ENCODE measurements at regions not wholly inside any gene's neighbourhood (a gene's known extent, or its start where the extent isn't known, plus 50 kb on each side); places are given as distances from the start of the nearest gene placed in this dataset.
"Not testable (repeated sequence)": the region's sequence is repeated elsewhere in the genome, so short reads cannot be mapped to it uniquely, and the experiment has no call there.

- DNase-seq (ENCODE audit: low read depth), result no peak
Measured at GRCh38 chr12:131547555-131547954, 163.3 kb upstream of the SFSWAP start.

DNA sequence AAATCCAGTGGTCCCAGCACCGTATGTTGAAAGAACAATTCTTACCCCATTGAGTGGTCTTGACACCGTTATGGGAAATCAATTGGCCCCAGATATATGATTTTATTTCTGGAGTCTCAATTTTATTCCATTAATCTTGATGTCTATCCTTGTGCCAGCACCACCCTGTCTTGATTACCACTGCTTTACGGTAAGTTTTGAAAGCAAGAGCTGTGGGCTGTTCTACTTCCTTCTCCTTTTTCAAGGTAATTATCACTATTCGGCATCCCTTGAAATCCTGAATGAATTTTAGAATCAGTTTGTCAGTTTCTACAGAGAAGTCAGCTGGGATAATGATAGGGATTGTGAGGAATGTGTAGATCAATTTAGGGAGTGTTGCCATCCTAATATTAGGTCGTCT is 160.8 kb upstream of the SFSWAP start:
- no peak for DNase-seq (ENCODE audit: low read depth)

DNA sequence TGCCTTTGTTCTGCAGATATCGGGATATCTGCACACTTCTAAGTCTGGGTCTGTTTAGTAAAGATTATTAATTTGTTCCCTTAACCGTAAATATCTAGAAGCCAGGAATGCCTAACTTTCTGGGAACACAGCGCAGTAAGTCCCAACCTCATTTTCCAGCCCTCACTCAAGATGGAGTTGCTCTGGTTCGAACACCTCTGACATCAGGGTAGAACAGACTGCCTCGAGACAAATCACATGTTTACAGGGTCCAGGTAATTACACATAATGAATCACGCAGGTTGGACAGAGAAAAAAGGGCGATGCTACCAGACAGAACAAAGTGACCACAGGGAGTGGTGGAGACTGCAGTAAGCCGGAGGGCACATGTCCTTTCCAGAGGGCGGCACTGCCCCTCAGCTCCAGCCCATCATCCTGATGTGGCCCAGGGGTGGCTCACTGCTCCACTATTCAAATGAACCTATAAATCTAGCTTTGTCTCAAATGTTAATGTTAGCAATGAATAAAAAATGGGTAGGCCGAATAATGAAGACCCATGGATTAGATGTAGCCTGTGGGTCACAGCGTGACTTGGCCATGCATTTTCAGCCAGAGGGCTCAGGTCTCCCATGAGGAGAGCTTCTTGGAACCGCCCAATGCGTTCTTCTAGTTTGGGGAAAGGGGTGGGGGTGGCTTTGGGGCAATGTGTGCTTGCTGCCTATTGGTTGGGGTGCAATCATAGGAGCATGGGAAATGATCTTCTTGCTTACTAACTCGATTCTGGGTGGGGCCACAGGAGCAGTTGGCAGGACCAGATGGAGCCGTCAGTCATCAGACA is 159.0 kb upstream of the SFSWAP start:
- DNase-seq (ENCODE audit: low read depth), result no peak

GRCh38 chr12:131552492-131552863 is 158.4 kb upstream of the SFSWAP start:
- no peak for DNase-seq (ENCODE audit: low read depth)

DNA sequence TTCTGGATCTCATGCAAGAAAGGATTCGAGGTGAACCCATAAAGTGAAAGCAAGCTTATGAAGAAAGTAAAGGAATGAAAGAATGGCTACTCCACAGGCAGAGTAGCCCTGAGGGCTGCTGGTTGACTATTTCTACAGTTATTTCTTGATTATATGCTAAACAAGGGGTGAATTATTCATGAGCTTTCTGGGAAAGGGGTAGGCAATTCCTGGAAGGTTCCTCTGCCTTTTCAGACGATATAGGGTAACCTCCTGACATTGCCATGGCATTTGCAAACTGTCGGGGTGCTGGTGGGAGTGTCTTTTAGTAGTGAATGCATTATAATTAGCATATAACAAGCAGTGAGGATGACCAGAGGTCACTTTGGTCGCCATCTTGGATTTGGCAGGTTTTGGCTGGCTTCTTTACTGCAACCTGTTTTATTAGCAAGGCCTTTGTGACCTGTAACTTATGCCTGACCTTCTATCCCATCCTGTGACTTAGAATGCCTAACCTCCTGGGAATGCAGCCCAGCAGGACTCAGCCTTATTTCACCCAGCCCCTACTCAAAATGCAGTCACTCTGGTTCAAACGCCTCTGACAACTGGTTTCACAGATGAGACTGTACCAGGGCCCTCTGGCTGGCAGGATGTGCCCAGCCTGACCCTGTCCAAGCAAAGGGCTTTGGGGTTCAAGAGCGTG is 157.7 kb upstream of the SFSWAP start:
- DNase-seq (ENCODE audit: low read depth), result no peak

GRCh38 chr12:131555197-131555846 is 155.6 kb upstream of the SFSWAP start:
- DNase-seq (ENCODE audit: low read depth), result no peak

DNA sequence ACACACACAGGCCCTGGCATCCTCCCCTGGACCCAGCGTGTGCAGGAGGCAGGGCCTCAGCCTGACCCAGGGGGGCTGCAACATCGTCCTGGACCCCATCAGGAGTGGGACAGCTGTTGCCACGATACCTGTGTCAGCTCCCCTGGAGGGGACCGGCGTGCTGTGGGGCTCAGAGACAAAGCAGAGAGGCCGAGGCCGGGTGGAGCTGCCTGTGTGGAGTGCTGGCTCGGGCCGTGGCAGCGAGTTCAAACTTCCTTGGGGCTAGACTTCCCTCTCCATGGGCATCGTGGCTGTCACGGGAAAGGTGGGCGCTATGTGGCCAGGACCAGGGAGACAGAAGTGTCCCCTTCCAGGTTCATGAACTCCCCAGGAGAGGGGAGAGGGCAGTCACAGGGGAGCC is 155.0 kb upstream of the SFSWAP start:
- DNase-seq (ENCODE audit: low read depth), result no peak

GRCh38 chr12:131557078-131557709 is 153.7 kb upstream of the SFSWAP start:
- DNase-seq (ENCODE audit: low read depth), result no peak

GRCh38 chr12:131559517-131560516 is 151.1 kb upstream of the SFSWAP start:
- no peak for DNase-seq (ENCODE audit: low read depth)

DNA sequence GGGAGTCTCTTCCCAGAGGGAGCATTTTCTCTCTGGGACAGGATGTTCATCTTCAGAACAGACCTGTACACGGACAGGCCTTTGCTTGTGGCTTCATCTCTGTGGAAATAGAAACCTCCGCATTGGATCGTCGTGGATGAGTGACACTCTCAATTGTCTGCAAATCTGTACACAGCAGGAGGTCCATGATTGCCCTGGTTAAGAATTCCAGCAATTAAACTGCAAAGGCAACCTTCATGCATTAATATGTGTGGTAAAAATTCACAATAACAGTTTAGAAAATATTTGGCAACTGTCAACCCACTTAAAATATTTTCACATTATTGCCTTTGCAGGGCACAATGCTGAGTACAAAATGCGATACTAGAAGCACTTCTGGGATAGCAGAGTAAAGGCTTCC is 149.8 kb upstream of the SFSWAP start:
- DNase-seq (ENCODE audit: low read depth), result no peak

DNA sequence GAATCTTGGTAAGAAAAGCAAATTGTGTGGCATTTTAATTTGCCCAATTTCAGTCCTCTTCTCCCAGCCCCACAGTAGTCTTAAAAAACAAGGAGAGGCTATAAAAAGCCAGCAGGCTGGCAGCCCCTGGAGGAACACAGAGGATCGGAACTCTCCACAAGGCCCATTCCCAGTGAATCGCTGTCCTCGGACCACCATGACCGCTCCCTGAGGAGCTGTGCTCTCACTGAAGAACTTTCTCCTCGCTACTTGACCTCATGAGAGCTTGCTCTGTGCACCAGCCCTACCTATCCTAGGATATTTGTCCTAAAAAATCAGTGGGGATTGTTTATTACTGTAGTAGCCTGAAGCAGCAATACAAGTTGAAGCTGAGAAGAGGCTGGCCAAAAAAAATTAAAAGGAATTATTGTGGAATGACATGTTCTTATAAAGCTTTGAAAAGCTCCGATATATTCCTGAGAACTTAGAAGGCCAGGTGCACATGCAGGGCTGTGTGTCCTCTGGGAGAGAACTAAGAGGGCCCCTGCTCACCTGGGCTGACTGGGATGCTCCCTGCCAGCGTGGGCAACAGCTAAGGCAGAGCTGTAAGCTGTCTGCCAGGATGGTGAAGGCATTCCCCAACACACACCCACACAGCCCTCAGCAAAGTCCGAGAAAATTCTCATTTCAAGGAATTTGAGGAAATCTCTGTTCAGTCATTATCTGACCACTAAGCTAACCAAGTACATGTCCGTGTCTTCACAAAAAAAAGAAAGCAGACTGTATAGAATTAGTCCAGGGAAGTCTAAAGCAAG is 148.8 kb upstream of the SFSWAP start:
- no peak for DNase-seq (ENCODE audit: low read depth)

DNA sequence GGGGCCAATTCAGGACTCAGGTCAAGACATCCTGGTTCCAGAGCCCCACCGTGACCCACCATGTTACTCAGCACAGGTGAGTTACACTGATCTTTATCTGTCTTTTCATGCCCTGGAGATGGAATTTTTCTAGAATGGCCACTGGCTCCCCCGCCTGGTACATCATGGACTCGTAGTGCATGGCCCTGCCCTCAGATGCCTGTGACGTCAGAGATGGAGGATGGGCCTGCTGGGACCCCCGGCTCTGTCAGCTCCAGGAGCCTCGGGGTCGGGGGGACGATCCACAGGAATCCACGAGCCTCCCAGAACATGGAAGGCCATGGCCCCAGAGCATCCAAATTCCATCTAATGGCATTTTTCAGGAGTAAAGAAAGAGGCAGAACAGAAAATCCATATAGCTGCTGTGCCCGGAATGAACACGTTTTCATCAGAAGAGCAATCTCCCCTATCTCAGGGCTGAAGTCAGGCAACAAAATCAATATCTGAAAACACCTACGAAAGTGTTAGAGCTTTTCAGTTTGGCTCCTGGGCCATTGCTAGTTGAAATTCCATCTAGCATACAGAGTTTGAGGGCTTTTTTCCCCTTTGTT is 146.7 kb upstream of the SFSWAP start:
- DNase-seq (ENCODE audit: low read depth), result not testable (repeated sequence)

DNA sequence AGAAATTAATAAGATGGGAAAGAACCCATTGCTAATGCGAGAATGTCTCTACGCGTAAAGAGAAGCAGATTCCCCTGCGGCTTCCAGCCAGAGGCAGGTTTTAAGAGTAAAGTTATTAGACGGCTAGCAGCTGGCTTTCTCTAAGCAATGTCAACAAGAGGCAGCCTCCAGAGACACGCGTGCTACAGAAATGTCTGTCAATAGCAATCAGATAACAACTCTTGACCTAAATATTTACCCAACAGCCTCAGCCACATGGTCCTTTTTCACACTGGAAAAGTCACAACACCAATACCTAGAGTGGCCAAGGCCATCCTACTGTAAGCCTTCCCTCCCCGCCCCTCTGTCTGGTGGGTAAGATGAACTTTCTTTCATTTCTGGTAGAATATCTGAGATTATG is 146.0 kb upstream of the SFSWAP start:
- no peak for DNase-seq (ENCODE audit: low read depth)

- no peak for DNase-seq (ENCODE audit: low read depth)
Measured at GRCh38 chr12:131565267-131566015, 145.4 kb upstream of the SFSWAP start.

DNA sequence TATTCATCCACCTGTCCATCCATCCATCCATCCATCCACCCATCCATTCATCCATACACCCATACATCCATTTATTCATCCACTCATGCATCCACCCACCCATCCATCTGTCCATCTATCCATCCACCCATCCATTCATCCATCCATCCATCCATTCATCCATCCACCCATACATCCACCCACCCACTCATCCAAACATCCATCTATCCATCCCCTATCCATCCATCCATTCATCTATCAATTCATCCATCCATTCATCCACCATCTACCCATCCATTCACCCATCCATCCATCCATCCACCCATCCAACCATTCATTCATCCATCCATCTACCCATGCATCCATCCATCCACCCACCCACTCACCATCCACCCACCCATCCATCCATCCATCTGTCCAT is 142.6 kb upstream of the SFSWAP start:
- DNase-seq (ENCODE audit: low read depth), result no peak

- no peak for DNase-seq (ENCODE audit: low read depth)
Measured at GRCh38 chr12:131570596-131570995, 140.3 kb upstream of the SFSWAP start.

DNA sequence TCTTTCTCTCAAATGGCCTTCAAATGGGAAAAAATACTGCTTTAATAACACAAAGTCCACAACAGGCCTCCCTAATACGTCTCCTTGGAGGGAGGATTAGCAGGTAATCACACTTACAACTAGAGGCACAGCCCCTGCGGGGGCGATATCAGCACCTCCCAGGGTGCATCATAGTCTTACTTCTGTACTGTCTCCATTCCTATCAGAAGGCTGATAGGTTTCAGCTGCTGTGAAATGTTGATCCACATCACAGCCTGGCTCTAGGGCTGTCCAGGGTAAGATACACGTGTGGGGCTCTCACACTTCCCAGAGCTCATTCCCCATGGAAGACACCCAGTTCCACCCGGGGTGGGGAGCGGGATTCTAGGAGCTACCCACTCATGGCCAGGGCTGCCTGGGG is 139.1 kb upstream of the SFSWAP start:
- DNase-seq (ENCODE audit: low read depth), result no peak

DNA sequence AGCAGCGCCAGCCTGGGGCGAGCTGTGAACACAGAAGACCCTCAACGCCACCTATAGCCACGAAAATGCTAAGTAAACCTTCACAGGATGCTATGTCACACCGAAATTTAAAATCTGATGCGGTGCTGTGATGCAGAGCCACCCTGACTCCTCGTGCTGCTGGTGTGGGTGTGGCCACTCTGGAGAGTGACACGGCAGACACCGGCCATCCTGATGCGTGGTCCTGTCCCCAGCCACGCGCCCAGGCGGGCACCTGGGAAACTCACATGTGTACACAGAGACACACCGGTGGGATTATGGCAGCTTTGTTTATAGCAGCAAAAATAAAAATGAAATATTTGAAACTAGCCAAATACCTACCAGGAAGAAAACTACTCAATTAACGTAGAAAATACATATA is 138.3 kb upstream of the SFSWAP start:
- DNase-seq (ENCODE audit: low read depth), result no peak

DNA sequence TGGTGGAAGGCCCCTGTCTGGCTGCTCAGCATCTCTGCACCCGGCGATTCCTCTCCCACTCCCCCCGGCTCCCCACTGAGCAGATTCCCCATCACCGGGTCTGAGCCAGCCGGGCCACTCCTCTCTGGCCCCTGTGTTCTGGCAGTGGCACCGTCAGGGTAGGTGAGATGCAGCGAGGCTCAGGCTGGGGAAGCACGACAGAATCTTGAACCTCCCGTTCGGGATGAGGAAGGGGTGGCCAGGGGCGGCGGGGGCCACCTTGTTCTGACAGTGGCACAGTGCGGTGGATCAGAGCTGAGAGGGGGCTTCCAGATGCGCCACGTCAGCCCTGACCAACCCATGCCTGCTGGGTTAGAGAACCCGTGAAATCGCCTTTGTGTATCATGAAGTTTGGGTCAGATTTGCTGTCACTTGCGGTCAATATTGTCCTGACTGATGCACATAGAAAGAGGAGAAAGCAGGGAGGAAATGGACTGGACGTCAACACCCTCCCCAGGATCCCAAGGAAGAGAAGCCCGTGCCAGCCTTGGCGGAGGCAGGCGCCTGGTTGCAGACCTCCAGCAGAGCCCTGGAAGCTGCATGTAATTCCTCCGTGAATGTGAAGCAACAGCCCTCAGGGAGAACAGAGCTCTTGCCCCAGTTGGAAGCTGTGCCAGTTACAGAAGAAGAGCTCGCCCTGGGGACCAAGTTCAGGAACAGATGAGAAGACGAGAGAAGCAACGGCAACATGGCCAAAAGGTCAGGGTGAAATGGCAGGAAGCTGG is 137.1 kb upstream of the SFSWAP start:
- DNase-seq (ENCODE audit: low read depth), result no peak

Measured in EH (cell line).